GM19025 (cell line): ENCODE measurements at regions not wholly inside any gene's neighbourhood (a gene's known extent, or its start where the extent isn't known, plus 50 kb on each side); places are given as distances from the start of the nearest gene placed in this dataset.

Experiments used
- ATAC-seq: cut with Tn5 transposase; IDR thresholded peaks from one replicate; pipeline ENCODE4 v1.9.1; 2021; ENCODE audit warnings: mild to moderate bottlenecking, low read depth, moderate library complexity; ENCODE audit not compliant: unreplicated experiment

GRCh38 chr10:28949005-28950004 is 272.0 kb downstream of the BAMBI start:
- ATAC-seq: no peak

GRCh38 chr10:28951484-28951883 is 274.2 kb downstream of the BAMBI start:
- peak; percentile 78 for ATAC-seq

- ATAC-seq: no peak
Measured at GRCh38 chr10:28952523-28952922, 275.2 kb downstream of the BAMBI start.

- no peak for ATAC-seq
Measured at GRCh38 chr10:28954211-28954610, 276.9 kb downstream of the BAMBI start.

- no peak for ATAC-seq
Measured at GRCh38 chr10:28958468-28958867, 281.1 kb downstream of the BAMBI start.

- ATAC-seq: no peak
Measured at GRCh38 chr10:28959850-28960501, 282.7 kb downstream of the BAMBI start.

GRCh38 chr10:28962768-28963167 is 285.4 kb downstream of the BAMBI start:
- no peak for ATAC-seq

- ATAC-seq: no peak
Measured at GRCh38 chr10:28963539-28964221, 286.4 kb downstream of the BAMBI start.

- no peak for ATAC-seq
Measured at GRCh38 chr10:28965937-28966336, 288.6 kb downstream of the BAMBI start.

- no peak for ATAC-seq
Measured at GRCh38 chr10:28967031-28967430, 289.7 kb downstream of the BAMBI start.

GRCh38 chr10:28969413-28969812 is 292.1 kb downstream of the BAMBI start:
- no peak for ATAC-seq

- no peak for ATAC-seq
Measured at GRCh38 chr10:28970231-28970630, 292.9 kb downstream of the BAMBI start.

- ATAC-seq: no peak
Measured at GRCh38 chr10:28971255-28971654, 293.9 kb downstream of the BAMBI start.

- no peak for ATAC-seq
Measured at GRCh38 chr10:28971764-28972163, 294.4 kb downstream of the BAMBI start.

GRCh38 chr10:28973309-28973972 is 296.1 kb downstream of the BAMBI start:
- ATAC-seq: no peak

GRCh38 chr10:28975891-28976531 is 298.7 kb downstream of the BAMBI start:
- no peak for ATAC-seq

GRCh38 chr10:28977518-28977917 is 300.2 kb downstream of the BAMBI start:
- no peak for ATAC-seq

GRCh38 chr10:28980264-28980663 is 302.9 kb downstream of the BAMBI start:
- ATAC-seq: no peak

- ATAC-seq: no peak
Measured at GRCh38 chr10:28981007-28981406, 303.7 kb downstream of the BAMBI start.

GRCh38 chr10:28982974-28983373 is 305.7 kb downstream of the BAMBI start:
- no peak for ATAC-seq
